GM19035 (cell line): ENCODE measurements at regions not wholly inside any gene's neighbourhood (a gene's known extent, or its start where the extent isn't known, plus 50 kb on each side); places are given as distances from the start of the nearest gene placed in this dataset.
"Not testable (repeated sequence)": the region's sequence is repeated elsewhere in the genome, so short reads cannot be mapped to it uniquely, and the experiment has no call there.

Source experiments
- ATAC-seq: cut with Tn5 transposase; IDR thresholded peaks from one replicate; pipeline ENCODE4 v1.9.1; 2021; ENCODE audit not compliant: unreplicated experiment

DNA sequence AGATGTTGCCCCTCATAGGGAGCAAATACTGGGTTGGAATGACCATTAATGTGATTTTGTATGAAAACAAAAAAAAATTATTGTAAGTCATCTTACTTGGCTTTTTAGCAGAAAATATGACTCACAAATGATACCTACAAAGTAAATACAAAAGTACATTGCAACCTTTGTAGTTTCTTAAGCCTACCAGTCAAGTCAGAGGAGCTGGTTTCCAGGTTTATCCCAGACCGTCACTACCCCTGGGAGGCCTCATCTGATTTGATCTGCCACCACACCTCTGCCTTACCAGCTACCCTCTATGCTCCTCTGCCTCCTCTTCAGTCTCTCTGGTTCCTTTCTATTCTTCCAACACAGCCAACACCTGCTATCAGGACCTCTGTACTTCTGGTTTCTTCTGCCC, 349.9 kb upstream of the CCNH start:
- ATAC-seq = no peak

DNA sequence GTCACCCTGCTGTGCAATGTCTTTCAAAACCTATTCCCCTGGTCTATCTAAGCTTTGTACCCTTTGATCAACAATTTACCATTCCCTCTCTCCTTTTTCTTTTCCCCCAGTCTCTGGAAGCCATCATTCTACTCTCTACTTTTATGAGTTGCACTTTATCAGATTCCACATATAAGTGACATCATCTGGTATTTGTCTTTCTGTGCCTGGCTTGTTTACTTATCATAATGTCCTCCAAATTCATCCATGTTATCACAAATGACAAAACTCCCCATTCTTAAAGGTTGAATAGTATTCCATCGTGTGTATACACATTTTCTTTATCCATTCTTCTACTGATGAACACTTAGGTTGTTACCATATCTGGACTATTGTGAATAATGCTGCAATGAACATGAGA, 344.2 kb upstream of the CCNH start:
- no peak for ATAC-seq

DNA sequence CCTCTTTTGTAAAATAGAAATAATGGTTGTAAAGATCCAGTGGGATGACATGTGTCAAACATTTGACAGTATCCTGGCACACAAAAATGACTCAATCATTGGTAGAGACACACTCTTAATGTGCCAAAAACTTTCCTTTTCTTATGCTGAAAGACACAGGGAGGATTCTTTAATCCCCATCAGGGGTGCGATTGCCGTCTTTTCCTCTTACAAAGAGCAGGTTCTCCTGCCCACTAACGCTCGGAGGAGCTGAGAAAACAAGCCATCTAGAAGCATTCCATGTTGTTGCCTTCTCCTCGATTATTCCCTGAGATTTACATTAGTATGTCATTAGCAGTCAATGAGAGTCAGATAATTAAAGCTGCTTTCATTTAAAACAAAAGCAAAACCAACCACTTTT, 342.6 kb upstream of the CCNH start:
- no peak for ATAC-seq

DNA sequence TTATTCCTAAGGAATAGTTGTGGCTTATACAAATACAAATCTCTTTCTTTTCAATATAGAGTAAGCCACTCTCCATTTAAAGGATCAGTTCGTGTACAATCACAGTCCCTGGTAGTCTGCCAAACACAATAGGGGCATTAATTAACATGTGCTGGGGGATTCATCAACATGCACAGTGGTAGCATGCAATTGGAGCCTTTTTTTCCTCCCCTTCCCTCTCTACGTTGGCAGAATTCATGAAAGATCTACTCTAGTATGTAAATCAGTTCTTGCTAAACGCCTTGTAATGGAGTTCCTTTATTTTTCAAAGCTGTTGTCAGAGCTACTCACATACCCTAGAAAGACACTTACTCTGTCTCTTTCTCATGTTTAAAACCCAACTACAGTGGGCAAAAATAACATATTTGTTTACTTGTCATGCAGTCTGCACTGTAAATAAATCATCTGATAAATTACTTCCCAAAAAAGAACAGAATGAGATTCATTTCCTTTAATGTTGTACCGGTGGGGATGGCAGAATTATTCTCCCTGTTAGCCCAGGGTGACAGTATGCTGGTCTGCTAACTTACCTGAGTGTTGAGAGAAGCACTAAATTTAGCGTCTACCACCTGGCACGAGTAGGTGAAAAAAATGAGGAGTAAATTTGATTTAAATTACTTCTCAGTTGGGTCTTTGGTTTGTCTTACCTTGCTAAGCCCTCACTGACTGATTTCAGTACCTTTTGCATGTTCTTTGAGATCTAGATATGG, 341.5 kb upstream of the CCNH start:
- no peak for ATAC-seq

DNA sequence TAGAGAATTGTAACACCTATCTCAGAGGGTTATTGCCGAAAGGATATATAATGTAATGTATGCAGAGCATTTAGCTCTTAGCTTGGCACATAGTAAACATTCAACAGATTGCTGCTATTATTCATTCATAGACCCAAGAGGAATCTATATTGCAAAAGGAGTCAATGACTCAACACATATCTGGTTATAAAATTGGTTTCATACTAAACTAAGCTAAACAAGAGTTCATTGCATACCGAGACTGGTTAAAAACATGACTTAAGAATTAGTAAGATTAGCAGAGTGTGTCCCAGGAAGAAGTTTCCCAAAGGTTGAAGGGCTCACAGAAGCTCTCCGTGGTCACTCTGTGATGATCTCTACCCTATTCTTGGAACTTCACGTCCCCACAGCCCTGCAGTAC, 339.6 kb upstream of the CCNH start:
- ATAC-seq = no peak

DNA sequence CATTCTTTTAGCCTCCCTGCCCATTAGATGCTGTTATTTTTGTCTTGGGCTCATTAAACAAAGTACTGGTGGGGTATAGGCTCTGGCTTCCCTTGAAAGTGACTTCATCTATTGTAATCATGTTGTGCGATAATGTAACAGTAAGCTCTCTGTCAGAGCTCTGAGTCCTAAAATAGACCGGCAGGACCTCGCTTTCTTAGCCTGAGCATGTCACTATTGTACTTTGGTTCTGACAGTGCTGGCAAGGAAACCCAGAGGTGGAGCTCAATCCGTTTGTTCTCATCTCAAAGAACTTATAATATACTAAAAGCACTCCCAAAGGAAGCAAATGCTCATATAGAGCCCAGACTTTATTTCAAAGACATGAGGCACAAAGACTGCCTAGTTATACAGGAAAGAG, 339.1 kb upstream of the CCNH start:
- ATAC-seq = no peak

DNA sequence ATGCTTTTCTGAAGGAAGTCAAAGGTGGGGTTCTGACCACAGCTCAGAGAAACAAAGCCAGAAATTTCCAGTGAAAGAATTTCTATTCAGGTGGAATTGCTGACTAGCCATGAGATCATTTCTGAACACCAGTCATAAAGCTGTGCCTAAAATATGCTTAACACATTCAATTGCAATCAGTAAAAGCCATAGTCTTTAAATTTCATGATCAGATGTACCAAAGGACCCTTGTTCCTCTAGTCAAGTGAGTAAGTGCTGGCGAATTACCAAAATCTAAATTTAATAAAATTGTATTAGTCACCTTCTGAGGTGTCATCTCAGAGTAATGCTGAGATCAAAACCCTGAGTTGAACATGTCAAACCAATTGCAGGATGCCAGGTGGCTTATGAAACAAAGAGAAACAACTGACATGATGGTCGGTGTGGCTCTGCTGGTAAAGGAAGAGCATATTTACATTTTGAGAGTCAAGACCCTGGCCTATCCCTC, 334.2 kb upstream of the CCNH start:
- ATAC-seq = no peak

DNA sequence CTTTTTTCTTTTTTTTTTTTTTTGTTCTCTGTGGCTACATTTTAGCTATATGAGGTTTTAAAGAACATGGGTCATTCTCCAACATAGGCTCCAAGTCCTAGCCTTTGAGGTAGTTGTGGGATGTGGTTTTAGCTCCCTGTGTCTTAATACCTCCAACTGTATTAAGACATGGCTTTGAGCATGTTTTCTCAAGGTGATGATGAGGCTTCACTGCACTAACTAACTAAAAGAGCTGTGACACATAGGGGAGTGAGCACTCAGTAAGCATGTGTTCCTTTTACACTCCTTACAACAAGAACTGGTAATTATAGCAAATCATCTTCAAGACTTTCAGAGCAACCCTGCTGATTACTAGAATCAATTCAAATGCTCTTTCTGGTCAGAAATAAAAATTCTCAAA, 333.6 kb upstream of the CCNH start:
- no peak for ATAC-seq

DNA sequence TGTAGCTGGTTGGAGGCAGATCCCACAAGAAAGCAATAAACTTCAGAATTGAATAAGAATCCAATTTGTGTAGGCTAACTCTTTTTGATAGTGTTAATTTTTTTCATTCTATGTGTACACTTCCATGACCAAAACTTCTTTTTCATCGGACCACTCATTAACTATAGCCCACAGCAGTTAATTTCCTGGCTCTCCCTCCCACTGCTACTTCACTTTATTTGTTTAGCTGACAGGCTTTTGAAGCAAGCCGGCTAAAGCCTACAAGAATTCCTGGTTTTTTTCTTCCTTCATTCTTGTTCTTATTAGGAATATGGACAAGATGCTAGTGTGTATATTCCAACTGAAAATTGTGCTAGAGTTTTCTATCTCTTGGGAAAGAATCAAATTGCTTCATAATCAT, 329.2 kb upstream of the CCNH start:
- ATAC-seq = no peak

DNA sequence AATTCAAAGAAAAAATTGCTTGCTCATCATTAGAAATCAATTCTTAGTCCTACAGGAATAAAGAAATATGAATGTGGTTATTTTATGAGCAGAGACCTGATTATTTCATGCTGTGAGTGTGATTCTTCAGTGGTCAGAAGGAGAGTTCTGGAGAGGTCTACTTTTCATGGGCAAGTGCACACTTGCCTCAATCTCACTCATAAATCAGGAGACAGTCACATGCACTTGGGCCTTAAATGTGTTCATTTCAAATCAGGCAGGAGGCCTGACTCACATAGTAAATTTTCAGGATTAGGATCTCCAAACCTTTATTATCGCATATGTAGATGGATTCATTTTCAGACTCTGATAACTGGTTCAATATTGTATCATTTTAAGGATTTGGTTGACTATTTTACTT, 323.2 kb upstream of the CCNH start:
- no peak for ATAC-seq

DNA sequence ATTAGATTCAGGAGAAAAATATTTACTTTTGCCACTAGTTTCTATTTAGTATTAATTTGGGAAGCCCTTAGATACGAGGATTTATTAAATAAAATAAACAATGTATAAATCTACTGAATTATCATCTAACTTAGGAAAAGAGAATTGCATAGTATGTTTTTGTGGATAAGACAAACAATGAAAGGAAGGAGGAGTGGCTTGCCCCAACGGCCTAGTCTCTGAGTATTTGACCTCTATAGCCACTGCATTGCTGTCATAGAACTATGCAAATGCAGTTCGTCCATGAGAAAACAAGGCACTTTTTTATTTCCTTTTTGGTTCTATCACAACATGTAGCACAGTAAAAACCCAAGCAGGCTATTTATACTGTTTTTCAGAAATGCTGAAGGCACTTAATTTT, 321.2 kb upstream of the CCNH start:
- no peak for ATAC-seq

DNA sequence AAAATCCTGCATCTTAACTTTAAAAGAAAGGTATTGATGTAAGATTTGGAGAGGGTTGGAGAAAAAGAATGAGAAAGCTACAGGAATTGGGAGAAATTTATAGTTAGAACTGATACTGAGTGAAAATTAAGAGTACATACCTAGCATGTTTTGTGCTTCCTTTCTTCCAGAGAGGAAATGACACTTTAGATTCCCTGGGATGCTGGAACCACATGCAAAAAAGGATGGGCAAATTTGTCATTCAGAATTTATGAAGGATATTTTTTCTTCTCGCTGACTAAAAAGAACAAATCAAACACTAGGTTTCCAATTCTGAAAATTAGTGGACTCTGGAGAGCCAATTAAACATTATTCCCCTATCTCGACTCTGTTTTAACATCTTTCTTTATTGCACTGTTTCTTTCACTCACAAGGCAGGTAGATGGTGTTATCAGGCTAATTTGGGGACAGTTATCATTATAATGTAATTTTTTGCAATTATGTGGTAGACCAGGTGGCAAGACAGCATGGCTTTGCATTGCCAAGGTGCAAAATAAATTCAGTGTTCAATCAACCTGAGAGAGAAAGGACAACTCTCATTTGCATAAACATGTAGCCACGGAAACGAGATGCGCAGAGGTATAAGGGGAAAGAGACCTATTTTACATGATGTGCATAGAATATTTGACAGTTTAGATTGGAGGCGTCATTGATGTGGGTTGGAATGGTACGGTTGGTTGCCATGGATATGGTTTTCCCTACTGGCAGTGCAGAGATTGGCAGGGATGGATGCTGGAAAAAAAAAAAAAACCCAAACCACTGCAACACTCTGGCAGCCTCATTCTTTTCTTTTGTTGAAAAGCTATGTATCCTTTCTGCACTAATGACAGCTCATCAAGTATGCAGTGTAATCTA, 320.4 kb upstream of the CCNH start:
- ATAC-seq = no peak

DNA sequence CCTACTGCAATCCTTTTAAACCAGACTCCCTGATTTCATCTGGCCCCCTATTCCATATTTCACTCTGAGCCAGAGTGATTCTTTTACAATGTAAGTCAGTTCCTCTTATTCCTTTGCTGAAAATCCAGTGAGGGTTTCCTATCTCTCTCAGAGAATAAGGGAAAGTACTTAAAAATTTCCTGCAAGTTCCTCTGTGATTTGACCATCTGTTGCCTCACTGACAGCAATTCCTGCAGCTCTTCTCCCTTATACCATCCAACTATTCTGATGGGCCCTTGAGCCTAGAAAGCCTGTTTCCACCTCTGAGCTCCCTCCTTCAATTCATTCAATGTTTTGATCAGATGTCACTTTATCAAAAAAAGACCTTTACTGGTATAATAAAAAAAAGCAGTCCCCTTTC, 317.1 kb upstream of the CCNH start:
- ATAC-seq = no peak

DNA sequence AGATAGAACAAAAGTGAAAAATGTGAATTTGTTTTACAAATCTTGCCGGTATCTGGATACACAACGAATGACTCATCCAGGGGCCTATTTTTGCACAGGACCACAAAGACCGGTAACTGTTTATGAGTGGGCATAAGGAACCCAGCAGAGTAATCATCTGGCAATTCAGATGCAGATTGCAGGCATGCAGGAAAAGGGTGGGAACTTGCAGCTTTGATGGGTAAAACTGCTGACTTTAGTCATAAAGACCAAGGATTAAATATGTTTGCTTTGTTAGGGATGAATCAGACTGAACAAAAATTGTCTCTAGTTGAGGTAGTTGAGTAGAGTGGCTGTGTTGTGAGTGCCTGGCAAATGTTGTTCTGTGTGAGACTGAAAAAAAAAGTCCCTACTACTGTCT, 309.6 kb upstream of the CCNH start:
- ATAC-seq = no peak

DNA sequence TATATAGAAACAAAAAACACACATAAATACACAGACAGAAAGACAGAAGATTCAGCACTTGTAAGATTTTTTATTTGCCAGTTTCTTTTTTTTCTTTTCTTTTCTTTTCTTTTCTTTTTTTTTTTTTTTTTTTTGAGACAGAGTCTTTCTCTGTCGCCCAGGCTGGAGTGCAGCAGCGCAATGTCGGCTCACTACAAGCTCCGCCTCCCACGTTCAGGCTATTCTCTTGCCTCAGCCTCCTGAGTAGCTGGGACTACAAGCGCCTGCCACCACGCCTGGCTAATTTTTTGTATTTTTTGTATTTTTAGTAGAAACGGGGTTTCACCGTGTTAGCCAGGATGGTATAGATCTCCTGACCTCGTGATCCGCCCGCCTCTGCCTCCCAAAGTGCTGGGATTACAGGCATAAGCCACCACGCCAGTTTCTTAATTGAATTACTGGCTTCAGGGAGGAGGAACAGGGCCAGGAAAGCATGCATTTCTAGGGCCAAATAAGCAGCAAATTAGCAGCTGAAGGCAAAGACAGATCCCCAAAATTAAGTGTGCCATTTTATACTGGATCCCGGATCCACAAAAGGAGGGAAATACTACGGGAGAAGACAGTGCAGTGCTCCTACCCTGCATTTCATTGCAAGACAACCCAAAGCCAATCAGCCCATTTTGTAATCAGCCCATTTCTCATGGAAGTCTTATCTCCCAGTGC, 305.6 kb upstream of the CCNH start:
- ATAC-seq = not testable (repeated sequence)

DNA sequence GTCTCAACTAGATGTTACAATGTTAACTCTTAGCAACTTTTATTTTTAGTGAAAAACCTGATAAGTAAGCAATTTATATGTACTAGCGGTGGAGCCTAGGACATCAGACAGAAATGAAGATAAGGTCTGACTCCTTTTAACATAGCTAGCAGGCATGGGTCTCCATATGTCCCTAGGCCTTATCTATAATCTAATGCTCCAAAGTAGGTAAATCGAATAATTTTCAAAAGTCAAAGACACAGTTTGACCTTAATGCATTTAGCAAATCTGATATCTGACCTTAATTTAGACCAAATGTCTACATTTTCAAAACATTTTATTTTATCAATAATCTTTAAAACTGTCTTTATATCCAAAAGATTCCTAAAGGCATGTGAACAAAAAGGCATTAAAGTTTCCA, 305.0 kb upstream of the CCNH start:
- no peak for ATAC-seq

DNA sequence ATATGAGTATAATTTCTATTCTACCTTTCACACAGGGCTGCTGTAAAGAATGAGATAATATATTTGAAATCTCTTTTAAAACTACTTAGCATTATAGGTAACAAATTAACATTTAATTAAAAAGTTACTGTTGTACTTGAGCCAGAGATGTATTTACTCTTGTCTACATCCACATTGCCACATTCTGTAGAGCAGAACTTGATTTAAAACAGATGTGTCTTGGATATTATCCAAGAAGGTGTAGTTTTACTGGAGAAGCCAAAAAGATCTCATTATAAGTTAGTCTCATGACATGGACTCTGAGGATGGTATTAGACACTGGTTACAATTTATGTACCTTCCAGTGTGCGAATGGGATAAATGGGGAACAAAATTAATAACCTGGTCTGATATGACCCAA, 293.1 kb upstream of the CCNH start:
- no peak for ATAC-seq

DNA sequence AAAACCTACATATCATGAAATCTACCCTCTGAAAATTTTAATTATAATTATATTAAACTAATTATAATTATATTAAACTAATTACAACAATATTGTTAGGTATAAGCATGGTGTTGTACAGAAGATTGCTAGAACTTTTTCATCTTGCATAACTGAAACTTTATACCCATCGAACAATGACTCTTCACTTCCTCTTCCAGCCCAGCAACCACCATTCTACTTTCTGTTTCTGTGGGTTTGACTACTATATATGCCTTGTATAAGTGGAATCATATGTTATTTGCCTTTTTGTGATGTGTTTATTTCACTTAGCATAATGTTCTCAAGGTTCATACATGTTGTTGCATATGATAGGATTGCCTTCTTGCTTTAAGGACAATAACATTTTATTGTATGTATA, 274.2 kb upstream of the CCNH start:
- peak; percentile 90 for ATAC-seq

DNA sequence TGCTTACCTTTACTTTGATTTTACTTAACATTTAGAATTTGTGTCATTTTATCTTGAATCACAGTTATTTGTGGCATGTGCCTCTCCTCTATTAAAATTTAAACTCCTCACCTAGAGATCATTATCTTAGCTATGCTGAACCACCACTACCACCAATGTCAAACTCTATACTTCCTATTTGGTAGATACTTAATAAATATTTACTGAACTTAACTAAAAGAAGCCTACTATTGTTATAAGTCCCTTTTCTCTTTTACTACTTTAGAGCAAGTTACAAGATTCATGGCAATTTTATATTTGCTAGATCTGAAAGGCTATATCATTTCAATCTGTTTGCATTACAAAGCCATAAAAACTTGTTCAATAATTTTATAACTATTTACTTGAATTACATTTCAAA, 273.3 kb upstream of the CCNH start:
- ATAC-seq = no peak

DNA sequence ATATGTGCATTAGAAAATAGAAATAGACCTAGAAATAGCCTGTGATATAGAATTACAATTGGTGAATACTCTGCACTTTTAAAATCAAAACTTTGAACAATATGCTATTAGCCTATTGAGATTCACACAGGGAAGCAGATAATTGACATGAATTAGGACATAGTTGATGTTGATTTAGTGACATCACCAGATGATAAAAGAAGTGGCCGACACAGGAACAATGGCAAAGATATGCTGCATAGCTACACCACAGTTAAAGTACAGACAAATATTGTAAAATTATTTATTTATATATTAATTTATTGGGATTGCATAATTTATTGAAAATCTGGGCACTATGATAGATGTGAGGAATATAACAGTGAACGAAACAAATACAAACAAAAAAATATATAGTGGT, 261.5 kb upstream of the CCNH start:
- ATAC-seq = no peak

DNA sequence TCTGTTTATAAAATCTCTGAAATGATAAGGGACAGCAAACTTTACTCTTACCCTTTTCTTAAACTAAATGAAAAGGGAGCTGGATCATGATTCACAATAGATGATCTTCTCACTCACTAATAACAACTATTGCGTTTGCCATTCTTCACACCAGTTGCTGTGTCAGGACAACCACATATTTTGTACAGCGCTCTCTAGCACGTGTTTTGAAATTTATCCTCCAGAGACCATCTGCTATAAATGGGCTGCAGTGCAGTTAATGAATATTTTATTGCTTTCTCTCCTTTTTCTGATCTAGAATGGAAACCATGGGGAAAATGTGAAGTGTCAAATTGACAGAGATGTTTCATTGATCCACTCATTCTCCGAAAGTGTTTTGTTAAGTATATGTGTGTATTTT, 258.4 kb upstream of the CCNH start:
- ATAC-seq = no peak

DNA sequence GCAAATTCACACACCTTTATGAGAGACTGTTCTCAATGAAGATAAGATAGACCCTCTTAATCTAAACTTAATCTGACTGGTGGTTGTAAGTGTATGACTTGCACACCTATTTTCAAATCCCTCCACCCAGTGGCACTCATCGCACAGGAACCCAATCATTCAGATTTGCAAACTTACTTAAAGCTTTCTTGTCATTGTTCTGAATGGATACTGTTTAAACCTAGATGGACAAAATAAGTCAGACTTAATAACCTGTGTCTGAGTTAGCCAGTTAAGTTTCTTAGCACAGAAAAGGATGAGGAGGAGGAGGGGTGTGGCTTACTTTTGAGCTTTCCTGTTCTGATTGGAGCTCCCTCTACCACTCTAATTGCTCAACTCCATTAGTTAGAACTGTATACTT, 252.4 kb upstream of the CCNH start:
- no peak for ATAC-seq
